GM21423 (cell line): ENCODE measurements at regions not wholly inside any gene's neighbourhood (a gene's known extent, or its start where the extent isn't known, plus 50 kb on each side); places are given as distances from the start of the nearest gene placed in this dataset.

Source experiments
- ATAC-seq: cut with Tn5 transposase; IDR thresholded peaks from one replicate; pipeline ENCODE4 v1.9.1; 2021; ENCODE audit warnings: mild to moderate bottlenecking, moderate library complexity; ENCODE audit not compliant: unreplicated experiment

- no peak for ATAC-seq
Measured at GRCh38 chr13:82878536-82878935, 1003.7 kb downstream of the SLITRK1 start.

GRCh38 chr13:82867284-82867683, 1015.0 kb downstream of the SLITRK1 start:
- ATAC-seq, result no peak

GRCh38 chr13:82850644-82851043, 1031.6 kb downstream of the SLITRK1 start:
- no peak for ATAC-seq

GRCh38 chr13:82848766-82849165, 1033.5 kb downstream of the SLITRK1 start:
- ATAC-seq, result no peak

- no peak for ATAC-seq
Measured at GRCh38 chr13:82847595-82847994, 1034.7 kb downstream of the SLITRK1 start.

- ATAC-seq, result no peak
Measured at GRCh38 chr13:82833923-82834322, 1048.4 kb downstream of the SLITRK1 start.

- no peak for ATAC-seq
Measured at GRCh38 chr13:82829040-82829439, 1053.2 kb downstream of the SLITRK1 start.

GRCh38 chr13:82827724-82828123, 1054.5 kb downstream of the SLITRK1 start:
- ATAC-seq, result no peak

- ATAC-seq, result no peak
Measured at GRCh38 chr13:82822935-82823334, 1059.3 kb downstream of the SLITRK1 start.

GRCh38 chr13:82817133-82817532, 1065.1 kb downstream of the SLITRK1 start:
- ATAC-seq, result no peak

- no peak for ATAC-seq
Measured at GRCh38 chr13:82815791-82816190, 1066.5 kb downstream of the SLITRK1 start.

GRCh38 chr13:82803341-82803740, 1078.9 kb downstream of the SLITRK1 start:
- ATAC-seq, result no peak

GRCh38 chr13:82802528-82802927, 1079.7 kb downstream of the SLITRK1 start:
- no peak for ATAC-seq

- no peak for ATAC-seq
Measured at GRCh38 chr13:82800391-82800790, 1081.9 kb downstream of the SLITRK1 start.

GRCh38 chr13:82797876-82798275, 1084.4 kb downstream of the SLITRK1 start:
- ATAC-seq, result no peak

- ATAC-seq, result no peak
Measured at GRCh38 chr13:82791035-82791434, 1091.2 kb downstream of the SLITRK1 start.

- ATAC-seq, result no peak
Measured at GRCh38 chr13:82772816-82773215, 1109.5 kb downstream of the SLITRK1 start.

GRCh38 chr13:82766732-82767321, 1115.4 kb downstream of the SLITRK1 start:
- ATAC-seq, result no peak

- ATAC-seq, result no peak
Measured at GRCh38 chr13:82758044-82758443, 1124.2 kb downstream of the SLITRK1 start.

- no peak for ATAC-seq
Measured at GRCh38 chr13:82751206-82751605, 1131.1 kb downstream of the SLITRK1 start.

- ATAC-seq, result no peak
Measured at GRCh38 chr13:82749551-82749950, 1132.7 kb downstream of the SLITRK1 start.

- ATAC-seq, result no peak
Measured at GRCh38 chr13:82747958-82748357, 1134.3 kb downstream of the SLITRK1 start.

GRCh38 chr13:82747291-82747690, 1135.0 kb downstream of the SLITRK1 start:
- ATAC-seq, result no peak
